ENCODE measurements at regions not wholly inside any gene's neighbourhood (a gene's known extent, or its start where the extent isn't known, plus 50 kb on each side); places are given as distances from the start of the nearest gene placed in this dataset.
"Not testable (repeated sequence)": the region's sequence is repeated elsewhere in the genome, so short reads cannot be mapped to it uniquely, and the experiment has no call there.

DNA sequence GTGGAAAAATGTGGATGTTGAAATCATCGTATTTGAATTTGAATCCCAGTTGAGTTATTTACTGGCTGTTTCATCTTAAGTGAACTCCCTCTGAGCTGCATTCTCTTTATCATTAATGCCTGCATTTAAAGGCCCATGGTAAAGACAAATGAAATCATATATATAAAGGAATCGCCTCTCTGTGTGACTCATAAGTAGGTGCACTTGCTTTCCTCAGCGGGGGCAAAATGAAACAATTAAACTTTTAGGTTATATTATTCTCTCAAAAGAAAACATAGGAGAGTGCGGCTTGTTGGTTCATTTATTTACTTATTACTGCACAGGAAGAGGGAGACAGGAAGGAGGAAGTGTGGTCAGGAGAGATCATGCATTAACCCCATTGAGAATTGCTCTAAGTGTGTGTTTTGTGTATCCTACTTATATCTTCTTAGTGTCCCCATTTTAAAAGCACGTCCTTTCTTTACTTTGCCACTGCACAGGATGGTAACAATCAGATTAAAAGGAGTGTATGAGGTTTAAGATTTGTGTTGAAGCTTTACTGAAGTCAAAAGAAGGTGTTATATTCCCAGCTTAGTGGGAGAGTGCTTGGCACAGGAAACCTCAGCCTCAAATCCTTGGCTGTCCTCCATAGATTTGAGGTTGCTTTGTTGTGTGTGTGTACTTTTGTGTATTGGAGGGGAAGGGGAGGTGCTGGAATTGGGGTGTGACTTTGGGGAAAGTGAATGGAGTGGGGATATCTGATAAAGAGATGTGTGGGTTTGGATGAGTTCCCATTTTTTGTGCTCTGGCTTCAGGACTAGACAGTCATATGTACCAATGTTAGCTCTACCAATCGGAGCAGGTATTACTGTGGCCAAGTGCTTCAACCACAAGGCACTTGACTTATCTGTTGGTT, 595.8 kb upstream of the NR2F2 start:
- DNase-seq: no peak

DNA sequence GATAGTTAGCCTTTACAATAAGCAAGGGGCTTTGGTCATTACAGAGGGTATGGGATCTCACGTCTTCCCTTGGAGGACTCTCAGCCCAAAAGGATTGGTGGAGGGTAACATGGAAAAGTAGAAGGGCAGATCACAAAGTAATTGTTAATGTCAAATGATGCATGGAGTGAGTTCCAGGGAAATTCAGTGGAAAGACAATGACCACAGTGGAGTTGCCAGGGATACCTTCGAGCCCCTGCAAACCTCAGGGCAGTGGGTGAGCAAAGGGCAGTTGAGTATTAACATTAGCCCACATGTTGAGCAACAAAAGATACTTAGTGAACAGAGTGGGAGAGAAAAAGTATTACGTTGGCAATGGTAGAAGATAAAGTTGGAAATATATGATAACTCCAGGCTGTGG, 593.4 kb upstream of the NR2F2 start:
- no peak for DNase-seq

DNA sequence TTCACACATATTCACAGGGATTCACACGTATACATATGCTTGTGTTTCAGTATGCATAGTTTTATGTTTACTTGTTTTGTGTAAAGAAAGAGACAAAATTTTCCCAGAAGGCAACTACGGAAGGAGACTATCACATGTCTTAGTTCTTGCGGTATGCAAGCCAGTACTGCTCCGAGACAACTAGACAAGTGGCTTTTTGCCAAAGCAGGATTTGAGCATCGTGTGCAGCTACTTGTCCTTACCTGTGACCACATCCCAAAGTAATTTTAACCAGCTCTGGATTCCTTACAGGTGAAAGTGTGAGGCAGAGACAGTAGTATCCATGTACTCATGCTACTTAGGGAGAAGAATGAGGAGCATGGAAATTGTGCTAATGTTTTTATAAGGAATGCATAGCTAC, 591.4 kb upstream of the NR2F2 start:
- DNase-seq: no peak

DNA sequence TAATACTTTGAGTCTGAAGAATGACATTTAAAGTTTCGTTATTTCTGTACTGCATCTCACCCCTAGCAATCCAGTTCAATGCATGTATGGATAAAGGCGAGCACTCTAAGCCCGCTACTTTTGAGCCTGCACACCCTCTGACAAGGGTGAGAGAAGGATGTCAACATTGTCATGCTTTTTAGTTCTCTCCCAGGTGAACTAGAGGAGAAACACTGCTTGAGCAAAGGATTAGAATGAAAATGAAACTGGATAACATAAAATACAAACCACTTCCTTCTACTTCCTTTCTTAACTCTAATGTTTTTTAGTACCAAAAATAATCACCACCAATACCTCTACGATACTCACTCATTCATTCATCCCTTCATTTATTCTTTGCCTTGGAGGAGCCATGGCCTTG, 588.7 kb upstream of the NR2F2 start:
- no peak for DNase-seq

DNA sequence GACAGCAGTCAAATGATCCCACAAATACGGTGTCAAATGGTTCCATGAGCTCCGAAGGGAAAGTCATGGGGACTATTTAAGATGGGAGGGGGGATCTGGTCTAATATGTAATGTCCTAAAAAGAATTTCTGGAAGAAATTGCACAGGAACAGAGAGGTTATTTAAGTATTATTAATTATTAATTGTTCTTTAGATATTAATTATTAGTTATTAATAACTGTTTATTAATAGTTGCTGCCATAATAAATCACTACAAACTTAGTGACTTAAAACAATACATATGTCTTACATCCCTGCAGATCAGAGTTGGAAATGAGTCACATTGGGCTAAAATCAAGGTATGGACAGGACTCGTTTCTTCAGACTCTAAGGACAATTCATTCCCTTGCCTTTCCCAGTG, 588.2 kb upstream of the NR2F2 start:
- DNase-seq: no peak

DNA sequence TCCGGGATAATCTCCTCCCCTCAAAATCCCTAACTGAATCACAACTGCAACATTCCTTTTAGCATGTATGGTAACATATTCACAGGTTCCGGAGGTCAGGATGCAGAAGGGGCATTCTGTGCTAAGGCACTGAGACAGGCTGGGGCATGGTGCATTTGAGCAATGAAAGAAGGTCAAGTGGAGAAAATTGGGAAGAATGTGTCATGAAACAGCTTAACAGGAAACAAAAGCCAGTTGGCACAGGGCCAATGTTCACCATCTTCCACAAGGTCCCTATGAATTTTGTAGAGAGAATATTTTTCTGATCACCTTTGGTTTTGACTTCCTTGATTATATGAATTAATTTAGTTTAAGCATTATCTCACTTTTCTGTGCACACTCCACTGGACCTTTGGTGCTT, 587.7 kb upstream of the NR2F2 start:
- no peak for DNase-seq

DNA sequence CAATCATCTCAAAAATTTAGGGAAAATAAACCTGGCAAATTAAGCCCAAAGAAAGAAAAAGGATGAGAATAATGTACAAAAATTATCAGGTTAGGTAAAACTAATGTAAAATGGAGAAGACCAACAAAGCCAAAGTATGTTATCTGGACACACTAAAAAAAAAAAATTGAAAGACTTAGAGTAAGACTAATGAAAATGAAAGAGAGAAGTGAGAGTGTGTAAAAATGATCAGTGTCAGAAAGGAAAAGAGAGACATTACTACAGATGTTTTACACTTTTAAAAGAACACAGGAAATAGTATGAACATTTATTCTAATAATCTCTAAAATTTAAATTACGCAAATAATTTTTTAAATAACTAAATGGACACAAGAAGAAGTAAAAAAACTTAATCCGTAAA, 573.3 kb upstream of the NR2F2 start:
- DNase-seq: no peak

DNA sequence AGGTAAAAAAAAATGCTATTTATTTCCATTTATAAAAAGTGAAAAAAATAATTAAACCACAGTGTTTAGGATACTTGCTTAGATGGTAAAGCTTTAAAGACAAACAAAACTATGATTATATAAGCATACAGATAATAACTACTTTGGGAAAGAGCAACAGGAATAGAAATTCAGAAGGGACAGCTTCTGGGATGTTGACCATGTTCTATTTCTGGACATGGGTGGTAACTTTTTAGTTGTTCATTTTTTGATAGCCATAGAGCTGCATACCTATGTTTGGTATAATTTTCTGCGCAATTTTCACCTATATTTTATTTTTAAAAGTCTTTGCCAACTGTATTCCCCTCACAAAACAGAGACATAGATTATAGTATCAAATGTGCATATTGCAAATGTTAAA, 572.0 kb upstream of the NR2F2 start:
- no peak for DNase-seq

DNA sequence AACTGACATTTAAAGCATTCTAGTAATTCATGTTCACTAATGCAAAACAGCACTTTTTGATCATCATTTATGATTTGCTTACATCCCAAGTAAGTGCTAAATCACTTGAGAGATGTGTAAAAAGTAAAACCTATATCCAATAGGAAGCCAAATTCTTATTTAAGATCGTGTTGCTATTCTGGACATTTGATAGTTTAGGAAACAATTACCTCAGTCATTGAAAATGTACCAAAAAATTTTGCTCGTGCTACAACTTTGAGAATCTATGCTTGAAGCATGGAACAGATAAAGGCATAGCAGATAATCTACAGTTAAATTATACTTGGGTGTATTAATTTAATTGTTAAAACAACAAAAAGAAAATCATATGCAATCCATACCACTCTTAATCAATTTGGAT, 571.6 kb upstream of the NR2F2 start:
- DNase-seq: no peak

DNA sequence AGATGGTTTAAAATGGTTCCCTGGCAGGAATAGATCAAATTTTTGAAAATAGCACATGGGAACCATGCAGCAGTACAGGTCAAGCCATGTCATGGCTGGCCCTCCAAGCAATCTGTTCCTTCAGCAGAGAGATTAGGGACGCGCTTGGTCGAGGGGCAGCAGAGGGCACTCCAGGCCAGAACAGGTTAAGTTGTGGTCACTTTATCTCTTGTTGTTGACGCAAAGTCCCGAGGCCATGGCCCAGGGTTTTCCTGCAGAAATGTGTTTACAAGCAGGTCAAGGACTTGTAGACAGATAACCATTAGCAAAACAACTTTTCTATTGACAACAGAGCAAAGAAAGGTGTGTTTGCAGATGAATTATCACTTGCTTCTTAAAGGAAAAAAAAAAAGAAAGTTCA, 570.0 kb upstream of the NR2F2 start:
- no peak for DNase-seq

DNA sequence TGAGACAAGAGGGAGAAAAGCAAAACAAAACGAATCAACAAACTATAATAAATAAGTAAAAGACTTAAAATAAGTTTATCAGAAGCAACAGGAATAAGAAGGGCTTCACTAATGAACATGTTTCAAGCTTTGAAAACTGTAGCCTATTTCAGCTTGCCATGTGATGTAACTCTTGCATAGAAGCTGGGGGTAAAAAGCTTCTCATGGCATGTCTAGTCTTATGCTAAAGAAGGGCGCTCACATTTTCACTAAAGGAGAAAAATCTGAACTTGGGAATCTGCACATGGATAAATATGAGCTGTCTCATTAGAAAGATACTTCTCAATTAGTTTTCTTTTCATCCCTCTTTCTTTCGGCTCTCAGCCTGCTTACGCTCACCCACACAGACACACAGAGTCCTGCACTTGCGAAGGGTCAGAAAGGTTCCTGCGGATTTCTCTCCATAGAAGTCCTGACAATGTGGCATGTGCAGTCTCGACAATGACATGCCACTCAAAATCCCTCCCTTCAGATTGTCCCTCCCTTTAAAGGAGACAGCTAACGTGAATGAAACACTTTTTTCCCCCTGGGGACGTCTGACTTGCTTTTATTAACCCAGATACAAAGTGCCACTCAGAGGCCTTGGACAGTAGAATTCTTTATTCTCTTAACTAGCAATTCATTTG, 568.9 kb upstream of the NR2F2 start:
- DNase-seq: no peak

DNA sequence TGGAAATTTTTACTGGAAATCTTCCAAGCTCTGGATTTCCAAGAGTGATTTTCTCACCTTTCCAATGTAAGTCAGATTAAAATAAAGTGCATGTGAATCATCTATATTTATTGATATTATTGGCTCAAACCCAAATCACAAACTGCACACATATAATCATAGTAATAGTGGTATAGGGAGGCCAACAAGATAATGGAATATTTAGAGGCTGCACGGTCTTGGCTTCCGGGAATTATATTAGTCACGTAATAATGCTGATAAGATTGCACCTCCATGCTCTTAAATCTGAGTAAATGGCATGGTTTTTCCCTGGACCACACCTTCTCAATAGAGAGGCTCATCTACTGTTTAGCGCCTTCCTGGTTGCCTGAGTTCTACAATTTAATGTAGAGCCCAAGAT, 567.1 kb upstream of the NR2F2 start:
- DNase-seq: no peak

DNA sequence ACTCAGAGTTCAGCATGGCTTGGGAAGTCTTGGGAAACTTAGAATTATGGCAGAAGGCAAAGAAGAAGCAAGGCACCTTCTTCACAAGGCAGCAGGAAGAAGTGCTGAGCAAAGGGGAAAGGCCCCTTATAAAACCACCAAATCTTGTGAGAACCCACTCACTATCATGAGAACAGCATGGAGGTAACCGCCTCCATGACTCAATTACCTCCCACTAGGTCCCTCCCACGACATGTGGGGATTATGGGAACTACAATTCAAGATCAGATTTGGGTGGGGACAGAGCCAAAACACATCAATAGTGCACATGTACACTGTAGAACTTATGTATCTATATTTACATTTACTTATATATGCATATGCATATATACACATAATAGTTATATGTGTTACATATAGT, 565.3 kb upstream of the NR2F2 start:
- DNase-seq: no peak

DNA sequence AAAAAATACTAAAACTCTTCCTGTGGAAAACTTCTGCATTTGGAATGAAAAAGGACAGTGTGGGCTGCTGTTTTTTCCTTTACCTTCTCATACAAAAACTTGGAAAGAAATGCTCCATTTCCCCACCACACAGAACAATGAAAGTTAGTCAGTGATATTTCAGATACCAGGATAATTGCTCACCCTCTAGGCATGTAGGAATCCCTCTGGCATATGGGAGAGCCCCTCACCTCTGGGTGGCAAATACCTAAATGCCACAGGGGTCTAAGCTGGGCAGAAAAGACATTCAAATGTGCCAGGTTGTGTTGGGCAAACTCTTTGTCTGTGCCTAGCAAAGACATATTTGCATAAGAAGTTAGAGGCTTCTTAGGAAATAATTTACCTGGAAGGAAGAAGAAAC, 560.3 kb upstream of the NR2F2 start:
- DNase-seq: no peak

DNA sequence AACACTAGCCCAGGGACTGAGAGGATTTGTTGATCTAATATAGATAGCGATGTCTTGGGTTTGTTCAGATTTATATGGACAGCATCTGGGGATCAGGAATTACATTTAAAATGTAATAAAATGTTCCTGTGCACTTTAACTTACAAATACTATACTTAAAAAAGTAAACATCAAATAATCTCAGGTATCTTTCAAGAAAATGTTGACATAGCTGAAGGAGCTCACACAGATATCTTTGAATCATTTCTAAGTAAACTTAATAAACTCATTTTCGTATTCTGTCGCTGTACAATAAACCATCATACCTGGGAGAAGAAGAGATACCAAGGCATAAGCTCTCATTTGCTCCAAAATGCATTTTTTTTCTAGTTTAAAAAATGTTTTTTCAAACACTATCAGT, 557.5 kb upstream of the NR2F2 start:
- DNase-seq: no peak

DNA sequence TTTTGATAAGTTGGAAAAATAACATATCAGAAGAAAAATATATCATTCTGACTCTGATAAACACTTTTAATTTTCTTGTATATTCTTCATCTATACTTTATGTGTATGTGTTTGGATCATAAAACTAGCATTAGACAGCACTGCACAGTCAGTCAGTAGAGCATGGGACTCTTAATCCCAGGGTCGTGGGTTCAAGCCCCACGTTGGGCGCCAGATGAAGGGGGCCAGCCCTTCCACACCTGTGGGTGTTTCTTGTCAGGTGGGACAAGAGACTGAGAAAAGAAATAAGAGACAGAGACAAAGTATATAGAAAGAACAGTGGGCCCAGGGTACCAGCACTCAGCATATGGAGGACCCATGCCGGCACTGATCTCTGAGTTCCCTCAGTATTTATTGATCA, 546.0 kb upstream of the NR2F2 start:
- DNase-seq: no peak

DNA sequence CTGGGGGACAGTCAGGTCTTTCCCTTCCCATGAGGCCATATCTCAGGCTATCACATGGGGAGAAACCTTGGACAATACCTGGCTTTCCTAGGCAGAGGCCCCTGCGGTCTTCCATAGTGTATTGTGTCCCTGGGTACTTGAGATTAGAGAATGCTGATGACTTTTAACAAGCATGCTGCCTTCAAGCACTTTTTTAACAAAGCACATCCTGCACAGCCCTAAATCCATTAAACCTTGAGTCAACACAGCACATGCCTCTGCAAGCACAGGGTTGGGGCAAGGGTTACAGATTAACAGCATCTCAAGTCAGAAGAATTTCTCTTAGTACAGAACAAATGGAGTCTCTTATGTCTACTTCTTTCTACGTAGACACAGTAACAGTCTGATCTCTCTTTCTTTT, 545.2 kb upstream of the NR2F2 start:
- not testable (repeated sequence) for DNase-seq

DNA sequence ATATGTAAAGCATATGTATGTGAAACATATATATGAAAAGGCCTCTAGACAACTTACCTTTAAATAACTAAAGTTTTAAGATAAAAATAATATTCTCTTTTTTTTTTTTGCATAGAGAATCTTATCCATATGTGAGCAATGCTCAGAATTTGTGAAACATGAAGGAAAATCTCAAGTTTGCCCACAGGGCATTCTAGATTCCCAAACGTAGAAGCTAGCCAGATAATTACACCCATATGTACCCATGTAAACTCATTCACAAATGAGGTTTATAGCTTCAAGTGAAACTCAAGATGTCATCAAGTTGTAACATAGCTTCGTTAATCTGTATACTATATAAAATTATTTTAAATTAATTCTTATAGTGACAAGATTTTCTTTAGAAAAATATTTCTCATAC, 537.3 kb upstream of the NR2F2 start:
- DNase-seq: no peak

DNA sequence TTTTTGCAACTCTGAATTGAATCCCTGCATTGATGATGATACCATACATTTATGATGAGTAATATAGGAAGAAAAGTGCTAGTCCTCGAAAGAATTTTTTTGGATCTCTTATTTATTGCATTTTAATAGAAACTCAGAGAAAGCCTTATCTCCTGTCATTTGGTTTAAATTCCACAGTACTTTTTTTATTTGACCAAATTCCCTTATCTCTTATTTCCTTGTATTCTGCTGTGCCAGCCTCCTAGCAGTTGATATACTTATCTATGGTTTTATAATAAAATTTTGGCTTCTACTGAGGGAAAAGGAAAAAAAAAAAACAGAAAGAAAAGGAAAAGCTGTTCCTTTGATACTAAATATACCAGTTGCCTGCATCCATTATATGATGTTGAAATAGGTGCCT, 535.1 kb upstream of the NR2F2 start:
- DNase-seq: no peak

DNA sequence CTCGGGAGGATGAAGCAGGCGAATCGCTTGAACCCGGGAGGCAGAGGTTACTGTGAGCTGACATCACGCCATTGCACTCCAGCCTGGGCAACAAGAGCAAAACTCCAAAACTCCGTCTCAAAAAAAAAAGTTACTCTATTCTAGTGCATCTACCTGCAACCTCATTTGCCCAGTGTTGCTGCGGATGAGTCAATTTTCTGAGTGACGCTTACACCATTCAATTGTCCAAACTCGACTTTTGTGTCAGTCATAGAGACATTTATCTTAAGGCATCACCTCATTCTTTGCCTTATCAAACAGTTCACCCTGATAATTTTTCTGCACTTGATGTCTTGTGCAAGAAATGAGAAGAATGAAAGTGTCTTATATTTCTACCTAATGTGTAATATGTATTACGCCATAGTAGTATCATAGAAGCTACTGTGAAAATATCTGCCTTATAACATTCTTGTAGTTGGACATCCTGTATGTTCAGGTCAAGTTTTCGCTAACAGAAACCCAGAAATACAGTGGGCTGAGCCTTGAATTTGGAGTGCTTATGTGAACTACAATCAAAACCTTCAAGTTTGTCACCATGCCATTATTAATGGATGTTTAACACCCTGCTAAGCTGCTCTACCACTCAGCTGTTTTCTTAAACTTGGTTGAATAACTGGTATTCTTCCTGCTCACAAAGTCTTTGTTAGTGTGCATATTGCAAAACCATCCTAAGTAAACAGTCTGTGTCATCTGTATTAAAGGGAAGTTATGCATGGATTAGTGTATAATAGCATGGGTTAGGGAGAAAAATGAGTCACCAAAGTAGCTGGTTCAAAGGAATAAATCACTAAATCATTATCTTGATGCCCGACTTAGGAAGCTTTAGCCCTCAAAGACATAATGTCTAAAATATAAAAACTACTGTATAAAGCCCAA, 531.0 kb upstream of the NR2F2 start:
- DNase-seq: no peak

DNA sequence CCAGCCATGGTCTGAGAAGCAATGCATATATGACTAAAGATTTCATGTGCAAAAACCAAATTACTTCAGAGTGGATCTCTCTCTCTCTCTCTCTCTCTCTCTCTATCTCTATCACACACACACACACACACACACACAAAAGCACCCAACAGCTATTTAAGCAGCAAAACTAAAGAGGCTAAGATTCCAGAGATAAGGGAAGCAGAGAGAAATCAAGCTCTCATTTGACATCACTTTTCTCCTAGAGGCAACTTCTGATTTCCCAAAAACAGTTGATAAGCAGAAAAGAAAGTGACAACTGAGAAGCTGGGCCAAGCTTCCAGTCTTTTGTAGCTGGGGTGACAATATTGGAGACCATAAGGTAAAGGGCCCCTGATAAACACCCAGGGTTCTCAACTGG, 526.0 kb upstream of the NR2F2 start:
- no peak for DNase-seq

DNA sequence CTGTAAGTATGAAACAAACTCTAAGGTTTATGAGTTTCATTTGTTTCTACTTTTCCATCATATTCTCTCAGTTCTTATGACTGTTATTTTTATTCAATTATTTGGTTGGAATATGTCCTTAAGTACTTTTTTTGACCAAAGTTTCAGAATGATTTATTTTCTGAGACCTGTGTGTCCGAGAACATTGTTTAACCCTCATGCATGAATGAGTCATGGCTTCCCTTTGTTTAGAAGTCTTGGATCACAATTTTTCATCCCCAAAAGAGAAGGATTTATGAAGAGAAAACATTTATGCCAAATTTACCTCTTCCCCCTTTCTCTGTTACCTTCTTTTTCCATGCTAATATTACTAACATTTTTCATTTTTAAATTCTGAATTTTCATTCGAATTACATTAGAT, 518.0 kb upstream of the NR2F2 start:
- DNase-seq: no peak

DNA sequence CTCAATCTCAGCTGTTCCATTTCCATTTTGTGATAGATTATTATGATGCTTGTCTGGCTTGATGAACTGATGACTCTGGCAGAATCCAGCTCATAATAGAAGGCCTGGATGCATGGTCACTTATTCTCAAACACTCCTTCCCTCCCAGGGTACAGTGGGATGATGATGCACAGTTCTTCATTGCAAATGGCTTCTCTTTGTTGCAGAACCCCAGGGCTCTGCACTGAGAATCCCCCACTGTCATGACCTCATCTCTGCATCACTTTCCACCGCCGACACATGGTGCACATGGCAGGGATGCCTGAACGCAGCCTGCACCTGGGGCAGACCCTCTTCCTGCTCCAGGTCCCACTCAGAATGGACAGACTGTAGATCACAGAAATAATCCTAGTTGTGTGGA, 515.6 kb upstream of the NR2F2 start:
- no peak for DNase-seq

DNA sequence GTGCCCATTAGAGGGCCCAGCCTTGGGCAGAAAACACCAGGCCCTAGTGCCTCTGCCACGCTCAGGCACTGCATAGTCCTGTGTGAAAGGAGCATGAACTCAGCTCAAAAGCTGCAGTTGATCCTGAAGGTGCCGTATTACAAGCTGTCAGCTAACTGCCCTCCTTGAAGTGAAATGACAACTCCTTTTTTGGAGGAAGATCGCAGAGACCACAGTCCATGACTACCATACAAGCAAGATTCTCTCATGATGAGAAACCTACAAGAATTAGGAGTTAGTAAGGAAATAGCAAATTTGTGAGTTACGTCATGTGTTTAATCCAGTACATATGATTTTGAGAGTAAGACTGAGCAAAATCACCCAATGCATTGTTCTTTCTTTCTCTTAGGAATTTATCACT, 513.9 kb upstream of the NR2F2 start:
- no peak for DNase-seq

All from T-helper 9 cell (primary cell).